ENCODE measurements at regions not wholly inside any gene's neighbourhood (a gene's known extent, or its start where the extent isn't known, plus 50 kb on each side); places are given as distances from the start of the nearest gene placed in this dataset.

DNA sequence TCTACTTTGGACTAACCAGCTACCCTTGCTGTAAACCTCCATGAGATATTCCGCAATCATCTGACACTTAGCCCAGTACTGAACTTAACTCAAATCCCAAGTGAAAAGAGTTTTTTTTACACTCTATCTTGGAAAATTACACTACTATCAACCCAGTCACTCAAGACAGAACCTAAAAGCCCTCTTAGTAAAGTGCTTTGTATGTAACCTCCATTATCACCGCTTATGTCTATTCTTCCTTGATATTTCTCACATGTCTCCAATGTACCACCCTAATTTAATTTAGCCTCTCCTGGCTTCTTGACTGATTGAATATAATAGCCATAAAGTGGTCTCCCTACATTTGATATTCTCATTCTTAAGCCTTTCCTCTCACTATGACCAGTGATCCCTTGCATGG lies 168.8 kb upstream of the SYT1 start:
- TF ChIP-seq, protein P1, sequence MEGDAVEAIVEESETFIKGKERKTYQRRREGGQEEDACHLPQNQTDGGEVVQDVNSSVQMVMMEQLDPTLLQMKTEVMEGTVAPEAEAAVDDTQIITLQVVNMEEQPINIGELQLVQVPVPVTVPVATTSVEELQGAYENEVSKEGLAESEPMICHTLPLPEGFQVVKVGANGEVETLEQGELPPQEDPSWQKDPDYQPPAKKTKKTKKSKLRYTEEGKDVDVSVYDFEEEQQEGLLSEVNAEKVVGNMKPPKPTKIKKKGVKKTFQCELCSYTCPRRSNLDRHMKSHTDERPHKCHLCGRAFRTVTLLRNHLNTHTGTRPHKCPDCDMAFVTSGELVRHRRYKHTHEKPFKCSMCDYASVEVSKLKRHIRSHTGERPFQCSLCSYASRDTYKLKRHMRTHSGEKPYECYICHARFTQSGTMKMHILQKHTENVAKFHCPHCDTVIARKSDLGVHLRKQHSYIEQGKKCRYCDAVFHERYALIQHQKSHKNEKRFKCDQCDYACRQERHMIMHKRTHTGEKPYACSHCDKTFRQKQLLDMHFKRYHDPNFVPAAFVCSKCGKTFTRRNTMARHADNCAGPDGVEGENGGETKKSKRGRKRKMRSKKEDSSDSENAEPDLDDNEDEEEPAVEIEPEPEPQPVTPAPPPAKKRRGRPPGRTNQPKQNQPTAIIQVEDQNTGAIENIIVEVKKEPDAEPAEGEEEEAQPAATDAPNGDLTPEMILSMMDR (IDR thresholded peaks at IDR 0.05), result no peak
- no peak for TF ChIP-seq ZFX (IDR thresholded peaks at IDR 0.05; ENCODE audit: borderline replicate concordance)

Measured in 22Rv1 (cell line).